Central memory CD8-positive, alpha-beta T cell (primary cell): ENCODE measurements at regions not wholly inside any gene's neighbourhood (a gene's known extent, or its start where the extent isn't known, plus 50 kb on each side); places are given as distances from the start of the nearest gene placed in this dataset.

Experiments
- ATAC-seq: fragments of 150-1000 bp; cut with Tn5 transposase; replicated peaks from 2 replicates; pipeline ENCODE4 v1.10.0; 2022; ENCODE audit warnings: mild to moderate bottlenecking, moderate FRiP score, moderate number of reproducible peaks; ENCODE audit not compliant: poor library complexity, severe bottlenecking; ENCODE audit errors: extremely low read depth
- DNase-seq, 2 donors: peaks; one replicate each; pipeline ENCODE4 v3.0.0; 2021; ENCODE audit warnings: low spot score in 2 of 2
- H3K27ac Mint-ChIP-seq: one replicate; pipeline ENCODE4 v1.8.0; 2022; ENCODE audit warnings: low read depth, mild to moderate bottlenecking, moderate library complexity, mixed read lengths
- H3K27me3 Mint-ChIP-seq: one replicate; pipeline ENCODE4 v1.8.0; 2022; ENCODE audit warnings: mixed read lengths
- H3K36me3 Mint-ChIP-seq: one replicate; pipeline ENCODE4 v1.8.0; 2022; ENCODE audit warnings: mild to moderate bottlenecking, moderate library complexity, mixed read lengths; ENCODE audit not compliant: insufficient read depth
- H3K4me1 Mint-ChIP-seq: one replicate; pipeline ENCODE4 v1.8.0; 2022; ENCODE audit warnings: mixed read lengths
- H3K4me3 Mint-ChIP-seq: one replicate; pipeline ENCODE4 v1.8.0; 2022; ENCODE audit warnings: mild to moderate bottlenecking, moderate library complexity, mixed read lengths
- H3K9me3 Mint-ChIP-seq: one replicate; pipeline ENCODE4 v1.8.0; 2022; ENCODE audit warnings: mixed read lengths

DNA sequence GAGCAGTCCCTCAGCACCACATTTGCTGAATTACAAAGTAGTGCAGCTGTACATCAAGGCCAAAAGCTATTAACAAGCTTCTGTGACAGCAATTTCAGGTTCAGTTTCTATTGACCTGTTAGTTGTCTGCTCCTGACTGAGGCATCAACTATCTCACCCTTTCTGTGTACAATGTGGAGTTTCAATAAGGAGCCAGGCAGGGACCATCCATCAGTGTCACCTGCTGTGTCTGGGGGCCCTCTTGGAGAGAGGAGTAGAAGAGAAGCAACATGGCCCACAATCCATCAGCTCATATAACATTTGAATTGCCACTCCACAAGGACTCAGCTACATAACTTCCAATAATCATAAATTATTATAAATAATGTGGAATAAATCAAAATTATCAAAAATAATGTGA is 72.3 kb upstream of the CCDC196 start:
- Mint-ChIP-seq H3K27me3 (peaks cover 23% of the 10 kb centered on the region), H3K36me3 (no peaks in the 10 kb centered on the region), H3K4me3 (no peak overlapping the region), H3K4me1 (no peaks in the 10 kb centered on the region), H3K9me3 (no peaks in the 10 kb centered on the region), H3K27ac (no peak overlapping the region)
- no peak for ATAC-seq
- DNase-seq, result no peak

DNA sequence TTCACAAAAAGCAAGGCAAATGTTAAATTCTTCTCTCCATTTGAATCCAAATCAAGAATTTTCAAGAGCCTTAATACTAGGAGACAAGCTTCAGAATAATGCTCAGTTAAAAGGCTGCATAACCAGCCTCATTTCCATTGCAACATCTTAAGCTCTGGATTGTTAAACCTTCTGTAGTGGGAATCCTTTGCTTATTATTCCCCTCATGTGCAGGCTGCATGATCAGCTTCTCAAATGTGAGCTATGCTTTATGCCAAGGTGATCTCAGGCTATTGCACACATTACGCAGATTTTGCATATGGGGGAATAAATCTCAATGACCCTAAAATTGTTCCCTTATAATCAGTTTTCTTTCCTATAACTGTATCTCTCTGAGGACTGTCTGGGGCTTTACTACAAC is 71.7 kb upstream of the CCDC196 start:
- Mint-ChIP-seq H3K36me3 (no peaks in the 10 kb centered on the region), H3K9me3 (no peaks in the 10 kb centered on the region), H3K4me1 (no peaks in the 10 kb centered on the region), H3K27me3 (peaks cover 23% of the 10 kb centered on the region), H3K4me3 (no peak overlapping the region), H3K27ac (no peak overlapping the region)
- ATAC-seq (no peak), DNase-seq (no peak)

DNA sequence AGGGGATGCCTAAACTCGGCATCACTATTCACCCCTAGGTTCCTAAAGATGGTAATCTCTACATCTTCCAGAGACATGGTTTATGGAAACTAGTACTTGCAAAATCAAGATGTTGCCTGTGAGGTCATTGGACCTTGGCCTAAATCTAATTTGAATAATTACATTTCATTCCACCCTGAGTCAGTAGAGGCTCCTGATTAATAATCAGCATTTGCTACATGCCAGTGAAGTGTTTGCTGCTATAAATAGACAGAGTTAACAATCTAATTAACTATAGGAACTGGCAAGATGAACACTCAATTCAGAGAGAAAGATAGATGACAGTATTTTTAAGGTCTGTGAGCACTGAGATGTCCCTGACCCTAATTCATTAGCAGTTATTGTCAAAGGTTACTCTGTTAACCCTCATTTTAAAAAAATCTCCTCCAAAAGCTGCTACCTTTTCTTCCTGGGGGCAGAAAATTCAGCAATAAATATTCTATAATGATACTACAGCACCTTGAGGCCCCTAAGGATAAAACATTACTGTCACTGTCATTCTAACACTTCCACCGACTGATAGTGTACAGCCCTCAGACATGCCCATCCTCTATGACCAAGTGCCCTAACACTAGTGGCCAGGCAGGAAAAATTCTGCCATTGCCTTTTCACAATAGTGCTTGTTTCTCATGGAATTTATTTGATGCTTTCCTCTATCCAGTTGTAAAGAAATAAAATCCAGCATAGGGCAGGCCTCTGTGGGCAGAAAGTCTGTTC is 65.7 kb upstream of the CCDC196 start:
- Mint-ChIP-seq H3K9me3 (no peaks in the 10 kb centered on the region), H3K4me3 (no peak overlapping the region), H3K36me3 (no peaks in the 10 kb centered on the region), H3K27ac (no peak overlapping the region), H3K27me3 (no peaks in the 10 kb centered on the region), H3K4me1 (no peaks in the 10 kb centered on the region)
- ATAC-seq (no peak), DNase-seq (no peak)

DNA sequence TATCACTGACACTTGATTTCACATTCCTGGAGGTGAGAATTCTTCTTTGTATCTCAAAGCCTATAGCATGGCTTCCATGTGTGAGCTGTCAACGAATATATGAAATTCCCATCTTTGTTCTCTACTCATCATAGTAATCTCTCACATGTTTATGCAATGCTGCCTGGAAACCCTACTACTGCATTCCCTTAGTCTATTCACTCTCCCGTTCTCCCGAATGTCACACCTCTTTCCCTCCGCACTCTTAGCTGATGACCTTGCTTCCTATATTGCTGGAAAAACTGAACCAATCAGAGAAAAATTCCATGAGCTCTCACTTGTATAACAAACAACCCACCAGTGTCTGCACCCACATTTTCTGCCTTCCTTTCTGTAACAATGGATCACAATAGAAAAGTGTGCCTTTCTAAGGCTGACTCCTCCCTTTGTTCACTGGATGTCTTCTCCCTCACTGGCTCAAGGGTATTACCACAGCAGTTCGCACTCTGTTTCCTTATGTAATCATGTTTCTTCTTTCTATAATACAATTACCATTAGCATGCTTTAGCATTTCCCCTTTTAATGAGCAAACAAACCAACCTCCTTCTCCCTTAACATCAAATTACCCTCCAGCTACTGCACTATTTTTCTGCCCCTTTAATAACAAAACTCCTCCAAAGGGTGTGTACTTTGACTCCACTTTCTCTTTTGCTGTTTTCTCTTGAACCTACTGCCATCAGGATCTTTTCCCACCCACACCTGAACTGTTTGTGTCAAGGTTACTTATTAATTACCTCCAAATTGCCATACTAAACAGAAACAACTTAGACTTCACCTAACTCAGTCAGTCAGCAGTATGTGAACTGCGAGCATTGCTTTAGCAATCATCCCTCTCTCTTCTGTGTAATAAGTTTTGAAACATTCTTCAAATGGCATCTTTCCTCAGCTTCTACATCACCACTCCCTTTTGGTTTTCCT is 63.9 kb upstream of the CCDC196 start:
- no peak for ATAC-seq
- Mint-ChIP-seq H3K4me1 (no peaks in the 10 kb centered on the region), H3K27ac (no peak overlapping the region), H3K36me3 (no peaks in the 10 kb centered on the region), H3K27me3 (no peaks in the 10 kb centered on the region), H3K9me3 (no peaks in the 10 kb centered on the region), H3K4me3 (no peak overlapping the region)
- no peak for DNase-seq

DNA sequence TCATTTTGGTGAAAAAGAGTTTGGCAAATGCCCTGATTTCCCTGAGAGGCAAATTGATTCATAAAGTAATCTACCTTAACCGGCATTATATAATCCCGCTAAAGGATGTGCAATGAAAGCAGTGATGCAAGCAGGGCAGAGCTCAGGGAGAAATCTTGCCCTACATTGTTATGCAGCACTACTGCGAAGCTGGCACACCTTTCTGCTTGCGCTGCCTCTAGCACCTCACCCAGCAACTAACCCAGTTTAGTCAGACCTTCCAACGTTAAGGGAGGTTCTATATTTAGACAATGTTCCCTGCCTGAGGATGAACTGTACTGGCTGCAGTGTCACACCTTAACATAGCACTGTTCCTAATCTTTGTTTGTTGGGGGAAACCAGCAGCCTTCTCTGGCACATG is 60.8 kb upstream of the CCDC196 start:
- Mint-ChIP-seq H3K4me1 (no peaks in the 10 kb centered on the region), H3K27me3 (no peaks in the 10 kb centered on the region), H3K36me3 (no peaks in the 10 kb centered on the region), H3K4me3 (no peak overlapping the region), H3K27ac (no peak overlapping the region), H3K9me3 (no peaks in the 10 kb centered on the region)
- ATAC-seq (no peak), DNase-seq (no peak)

DNA sequence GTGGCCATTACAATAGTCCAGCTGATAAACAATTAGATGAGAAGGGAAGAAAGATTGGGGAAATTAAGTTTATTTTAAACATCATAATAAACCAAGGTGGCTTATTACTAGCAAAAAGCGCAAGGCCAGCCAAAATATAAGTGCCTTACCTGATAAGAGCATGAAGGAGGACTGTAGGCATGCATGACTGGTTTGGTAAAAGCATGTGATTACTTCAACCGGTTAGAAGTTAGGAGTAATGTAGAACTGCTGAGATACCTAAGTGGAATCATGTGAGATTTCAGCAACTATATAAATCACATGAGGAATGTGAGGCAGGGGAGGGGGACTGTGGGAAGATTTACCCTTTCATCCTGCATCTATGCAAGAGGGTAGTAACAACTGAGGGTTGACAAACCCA is 59.7 kb upstream of the CCDC196 start:
- Mint-ChIP-seq H3K27ac (no peak overlapping the region), H3K4me1 (no peaks in the 10 kb centered on the region)

DNA sequence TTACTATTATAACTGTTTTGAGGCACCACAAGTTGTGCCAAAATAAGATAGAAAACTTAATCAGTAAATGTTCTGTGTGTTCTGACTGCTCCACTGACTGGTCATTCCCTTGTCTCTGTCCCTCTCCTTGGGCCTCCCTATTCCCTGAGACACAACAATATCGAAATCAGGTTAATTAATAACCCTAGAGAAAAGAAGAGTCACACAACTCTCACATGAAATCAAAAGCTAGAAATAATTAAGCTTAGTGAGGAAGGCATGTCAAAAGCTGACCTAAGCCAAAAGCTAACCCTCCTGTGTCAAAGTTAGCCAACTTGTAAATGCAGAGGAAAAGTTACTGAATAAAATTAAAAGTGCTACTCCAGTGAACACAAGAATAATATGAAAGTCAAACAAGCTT is 53.8 kb upstream of the CCDC196 start:
- H3K36me3 Mint-ChIP-seq, result peaks cover 3% of the 10 kb centered on the region
- DNase-seq (no peak), ATAC-seq (no peak)
- H3K4me1 Mint-ChIP-seq, result no peaks in the 10 kb centered on the region
- H3K4me3 Mint-ChIP-seq, result no peak overlapping the region
- no peak overlapping the region for H3K27ac Mint-ChIP-seq
- no peaks in the 10 kb centered on the region for H3K9me3 Mint-ChIP-seq
- no peaks in the 10 kb centered on the region for H3K27me3 Mint-ChIP-seq

More for the DNA sequence above, 59.7 kb upstream of the CCDC196 start:
- Mint-ChIP-seq H3K36me3 (no peaks in the 10 kb centered on the region), H3K27me3 (no peaks in the 10 kb centered on the region), H3K9me3 (no peaks in the 10 kb centered on the region), H3K4me3 (no peak overlapping the region)
- DNase-seq, result no peak
- no peak for ATAC-seq

DNA sequence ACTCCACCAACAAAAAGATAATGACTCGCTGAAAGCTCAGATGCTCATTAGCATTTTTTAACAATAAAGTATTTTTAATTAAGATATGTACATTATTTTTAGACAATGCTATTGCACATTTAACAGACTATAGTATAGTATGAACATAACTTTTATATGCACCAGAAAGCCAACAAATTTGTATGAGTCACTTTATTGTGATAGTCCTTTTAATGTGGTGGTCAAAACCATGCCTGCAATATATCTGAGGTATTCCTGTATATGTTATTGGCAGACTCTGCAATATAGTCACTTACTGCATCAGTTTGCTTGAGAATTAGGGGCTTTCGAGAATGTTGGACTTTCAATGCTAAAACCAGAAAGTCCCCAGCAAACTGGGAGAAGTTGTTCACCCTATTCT is 51.7 kb upstream of the CCDC196 start:
- no peaks in the 10 kb centered on the region for H3K4me1 Mint-ChIP-seq
- no peak for ATAC-seq

DNA sequence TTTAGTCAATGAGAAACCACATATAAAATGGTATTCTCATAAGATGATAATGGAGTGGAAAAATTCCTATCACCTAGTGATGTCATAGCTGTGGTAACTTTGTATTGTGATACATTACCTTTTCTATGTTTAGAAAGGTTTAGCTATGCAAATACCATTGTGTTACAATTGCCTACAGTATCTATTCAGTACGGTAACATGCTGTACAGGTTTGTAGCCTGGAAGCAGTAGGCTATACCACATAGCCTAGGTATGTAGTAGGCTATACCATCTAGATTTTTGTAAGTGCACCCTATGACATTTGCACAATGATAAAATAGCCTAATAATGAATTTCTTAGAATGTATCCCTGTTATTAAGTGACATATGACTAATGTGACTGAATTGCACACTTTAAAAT is 50.5 kb upstream of the CCDC196 start:
- H3K9me3 Mint-ChIP-seq, result peaks cover 11% of the 10 kb centered on the region
- DNase-seq (no peak), ATAC-seq (no peak)
- H3K36me3 Mint-ChIP-seq, result peaks cover 3% of the 10 kb centered on the region
- no peaks in the 10 kb centered on the region for H3K27me3 Mint-ChIP-seq
- no peaks in the 10 kb centered on the region for H3K4me1 Mint-ChIP-seq
- no peak overlapping the region for H3K4me3 Mint-ChIP-seq
- H3K27ac Mint-ChIP-seq, result no peak overlapping the region

More for the DNA sequence above, 51.7 kb upstream of the CCDC196 start:
- Mint-ChIP-seq H3K27me3 (no peaks in the 10 kb centered on the region), H3K9me3 (no peaks in the 10 kb centered on the region), H3K4me3 (no peak overlapping the region), H3K27ac (no peak overlapping the region), H3K36me3 (peaks cover 3% of the 10 kb centered on the region)
- DNase-seq, result no peak
